ENCODE measurements at regions not wholly inside any gene's neighbourhood (a gene's known extent, or its start where the extent isn't known, plus 50 kb on each side); places are given as distances from the start of the nearest gene placed in this dataset.

- TF ChIP-seq POLR2AphosphoS2 (conservative IDR thresholded peaks at IDR 0.05; ENCODE audit: low read length) (no peak), CHD4 (IDR thresholded peaks at IDR 0.05; ENCODE audit: borderline replicate concordance) (no peak), EHF (CRISPR knock-in tag; IDR thresholded peaks at IDR 0.05) (no peak)
Measured at GRCh38 chr14:30427401-30427800, 131.6 kb upstream of the G2E3 start (continued).

DNA sequence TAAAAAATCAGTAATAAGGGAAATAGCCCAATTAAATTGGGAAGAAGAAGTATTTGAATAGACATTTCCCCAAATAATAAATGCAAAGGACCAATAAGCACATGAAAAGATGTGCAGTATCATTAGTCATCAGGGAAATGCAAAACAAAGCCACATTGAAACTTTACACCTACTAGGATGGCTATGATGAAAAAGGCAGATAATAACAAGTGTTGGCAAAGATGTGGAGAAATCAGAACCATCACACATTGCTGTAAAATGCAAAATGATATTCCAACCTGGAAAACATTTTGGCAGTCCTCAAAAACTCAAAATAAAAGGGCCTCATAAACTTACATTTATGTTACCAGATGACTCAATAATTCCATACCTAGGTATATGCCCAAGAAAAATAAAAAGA, 131.1 kb upstream of the G2E3 start:
- FAIRE-seq (no peak), DNase-seq (ENCODE audit: low read depth in 1 of 2, low spot score in 1 of 2) (no peak), ATAC-seq (no peak)
- H3K27ac ChIP-seq: no peak overlapping the region
- ChIA-PET CTCF (no interaction called here), POLR2A (no interaction called here)
- H3K4me1 ChIP-seq: no peaks in the 10 kb centered on the region
- no peak overlapping the region for H3K4me3 ChIP-seq
- H3K4me2 ChIP-seq: no peak overlapping the region
- H3K9me3 ChIP-seq: no peaks in the 10 kb centered on the region
- no peak for TF ChIP-seq CEBPB (IDR thresholded peaks at IDR 0.05)
- no peak for TF ChIP-seq RAD21 (conservative IDR thresholded peaks at IDR 0.05 in 1 of 2, IDR thresholded peaks at IDR 0.05 in 1 of 2)
- TF ChIP-seq HOXA7 (CRISPR knock-in tag; IDR thresholded peaks at IDR 0.05): no peak
- no peak for TF ChIP-seq FOSB (CRISPR knock-in tag; IDR thresholded peaks at IDR 0.05)
- TF ChIP-seq, protein P1, sequence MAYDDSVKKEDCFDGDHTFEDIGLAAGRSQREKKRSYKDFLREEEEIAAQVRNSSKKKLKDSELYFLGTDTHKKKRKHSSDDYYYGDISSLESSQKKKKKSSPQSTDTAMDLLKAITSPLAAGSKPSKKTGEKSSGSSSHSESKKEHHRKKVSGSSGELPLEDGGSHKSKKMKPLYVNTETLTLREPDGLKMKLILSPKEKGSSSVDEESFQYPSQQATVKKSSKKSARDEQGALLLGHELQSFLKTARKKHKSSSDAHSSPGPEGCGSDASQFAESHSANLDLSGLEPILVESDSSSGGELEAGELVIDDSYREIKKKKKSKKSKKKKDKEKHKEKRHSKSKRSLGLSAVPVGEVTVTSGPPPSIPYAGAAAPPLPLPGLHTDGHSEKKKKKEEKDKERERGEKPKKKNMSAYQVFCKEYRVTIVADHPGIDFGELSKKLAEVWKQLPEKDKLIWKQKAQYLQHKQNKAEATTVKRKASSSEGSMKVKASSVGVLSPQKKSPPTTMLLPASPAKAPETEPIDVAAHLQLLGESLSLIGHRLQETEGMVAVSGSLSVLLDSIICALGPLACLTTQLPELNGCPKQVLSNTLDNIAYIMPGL (CRISPR knock-in tag; IDR thresholded peaks at IDR 0.05; ENCODE audit: borderline replicate concordance): no peak
- TF ChIP-seq, protein P2, sequence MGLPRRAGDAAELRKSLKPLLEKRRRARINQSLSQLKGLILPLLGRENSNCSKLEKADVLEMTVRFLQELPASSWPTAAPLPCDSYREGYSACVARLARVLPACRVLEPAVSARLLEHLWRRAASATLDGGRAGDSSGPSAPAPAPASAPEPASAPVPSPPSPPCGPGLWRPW (IDR thresholded peaks at IDR 0.05): no peak
- TF ChIP-seq, protein P3, sequence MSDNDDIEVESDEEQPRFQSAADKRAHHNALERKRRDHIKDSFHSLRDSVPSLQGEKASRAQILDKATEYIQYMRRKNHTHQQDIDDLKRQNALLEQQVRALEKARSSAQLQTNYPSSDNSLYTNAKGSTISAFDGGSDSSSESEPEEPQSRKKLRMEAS (IDR thresholded peaks at IDR 0.05): no peak

GRCh38 chr14:30431552-30431951, 127.4 kb upstream of the G2E3 start:
- Histone ChIP-seq H3K4me3 (no peak overlapping the region), H3K4me2 (no peak overlapping the region), H3K27ac (no peak overlapping the region), H3K9me3 (no peaks in the 10 kb centered on the region), H3K4me1 (no peaks in the 10 kb centered on the region)
- 0% methylated on average over 1 of the region's 1 CpG for WGBS (ENCODE audit: missing lambda C conversion rate)
- FAIRE-seq: no peak
- DNase-seq (ENCODE audit: low read depth in 1 of 2, low spot score in 1 of 2): no peak
- CTCF ChIA-PET: no interaction called here
- TF ChIP-seq MAFK (IDR thresholded peaks at IDR 0.05; ENCODE audit: partially characterized antibody) (no peak), ZSCAN20 (CRISPR knock-in tag; IDR thresholded peaks at IDR 0.05) (no peak), RAD21 (conservative IDR thresholded peaks at IDR 0.05 in 1 of 2, IDR thresholded peaks at IDR 0.05 in 1 of 2) (no peak), SREBF2 (IDR thresholded peaks at IDR 0.05) (no peak), EHF (CRISPR knock-in tag; IDR thresholded peaks at IDR 0.05) (no peak), MAZ (IDR thresholded peaks at IDR 0.05; ENCODE audit: borderline replicate concordance, low read depth, low read length) (no peak), KDM5A (IDR thresholded peaks at IDR 0.05) (no peak), FOSL2 (IDR thresholded peaks at IDR 0.05) (no peak), FOSL2 (CRISPR knock-in tag; IDR thresholded peaks at IDR 0.05) (no peak), ESRRA (IDR thresholded peaks at IDR 0.05; ENCODE audit: borderline replicate concordance, low read length) (no peak), ZC3H11A (IDR thresholded peaks at IDR 0.05) (no peak), REST (IDR thresholded peaks at IDR 0.05) (no peak), RARB (CRISPR knock-in tag; IDR thresholded peaks at IDR 0.05) (no peak), JUN (IDR thresholded peaks at IDR 0.05) (no peak), TP53 (CRISPR knock-in tag; IDR thresholded peaks at IDR 0.05) (no peak), EP300 (IDR thresholded peaks at IDR 0.05) (no peak)
- TF ChIP-seq, protein P1 (CRISPR knock-in tag; IDR thresholded peaks at IDR 0.05; ENCODE audit: borderline replicate concordance): no peak
- TF ChIP-seq, protein P2 (IDR thresholded peaks at IDR 0.05): no peak
- TF ChIP-seq, protein P3 (IDR thresholded peaks at IDR 0.05): no peak
- POLR2A ChIA-PET: no interaction called here
- ATAC-seq: no peak
